GM23338 (cell line): ENCODE measurements at regions not wholly inside any gene's neighbourhood (a gene's known extent, or its start where the extent isn't known, plus 50 kb on each side); places are given as distances from the start of the nearest gene placed in this dataset.

ENCODE experiments used
- ATAC-seq: fragments of 200-7000 bp; cut with Tn5 transposase; 3 replicates; pipeline ENCODE4 v1.9.1; 2020
- DNase-seq: peaks from one replicate; pipeline ENCODE4 v3.0.0-alpha.2; 2015; ENCODE audit warnings: low spot score
- H2AFZ ChIP-seq: fragments of 200-600 bp; sonication (generic); 2 replicates; pipeline ENCODE4 v1.8.0; 2016; ENCODE audit warnings: antibody characterized with exemption, mild to moderate bottlenecking, moderate library complexity
- H3F3A ChIP-seq: fragments of 200-600 bp; sonication (generic); replicated peaks from 2 replicates; pipeline ENCODE4 v1.8.0; 2017; ENCODE audit warnings: antibody characterized with exemption, mixed run types, low read depth
- H3K27ac ChIP-seq: fragments of 200-600 bp; sonication (generic); 2 replicates; pipeline ENCODE4 v1.6.1; 2016; ENCODE audit warnings: low read depth
- H3K27me3 ChIP-seq: fragments of 200-600 bp; sonication (generic); 2 replicates; pipeline ENCODE4 v1.8.0; 2016; ENCODE audit warnings: mild to moderate bottlenecking, mixed run types, moderate library complexity; ENCODE audit not compliant: insufficient read depth
- H3K36me3 ChIP-seq: fragments of 200-600 bp; sonication (generic); 2 replicates; pipeline ENCODE4 v1.8.0; 2016; ENCODE audit warnings: mild to moderate bottlenecking; ENCODE audit not compliant: insufficient read depth
- H3K4me1 ChIP-seq: fragments of 200-600 bp; sonication (generic); 2 replicates; pipeline ENCODE4 v1.8.0; 2016; ENCODE audit warnings: mild to moderate bottlenecking, moderate library complexity; ENCODE audit not compliant: insufficient read depth
- H3K4me2 ChIP-seq: fragments of 200-600 bp; sonication (generic); 2 replicates; pipeline ENCODE4 v1.7.1; 2017; ENCODE audit warnings: mixed run types
- H3K4me3 ChIP-seq: fragments of 200-600 bp; sonication (generic); 2 replicates; pipeline ENCODE4 v1.6.1; 2016; ENCODE audit warnings: mixed run types
- H3K79me2 ChIP-seq: fragments of 200-600 bp; sonication (generic); replicated peaks from 2 replicates; pipeline ENCODE4 v1.8.0; 2017; ENCODE audit warnings: mild to moderate bottlenecking; ENCODE audit not compliant: insufficient read depth
- H3K9me2 ChIP-seq: fragments of 200-600 bp; sonication (generic); 2 replicates; pipeline ENCODE4 v1.8.0; 2017; ENCODE audit not compliant: insufficient read depth
- H4K20me1 ChIP-seq: fragments of 200-600 bp; sonication (generic); replicated peaks from 2 replicates; pipeline ENCODE4 v1.8.0; 2017; ENCODE audit warnings: mild to moderate bottlenecking; ENCODE audit not compliant: insufficient read depth
- H3K27ac Mint-ChIP-seq: 2 replicates; pipeline ENCODE4 v1.8.0; 2020; ENCODE audit warnings: inconsistent platforms, mild to moderate bottlenecking, moderate library complexity, mixed read lengths
- H3K27me3 Mint-ChIP-seq: 3 replicates; pipeline ENCODE4 v1.8.0; 2022; ENCODE audit warnings: low read depth, mild to moderate bottlenecking, moderate library complexity, mixed read lengths, inconsistent platforms; ENCODE audit not compliant: insufficient read depth, poor library complexity
- H3K36me3 Mint-ChIP-seq: 3 replicates; pipeline ENCODE4 v1.8.0; 2021; ENCODE audit warnings: low read depth, mild to moderate bottlenecking, inconsistent platforms, moderate library complexity, mixed read lengths
- H3K4me1 Mint-ChIP-seq: 3 replicates; pipeline ENCODE4 v1.8.0; 2020; ENCODE audit warnings: mild to moderate bottlenecking, inconsistent platforms, mixed read lengths
- H3K4me3 Mint-ChIP-seq: 3 replicates; pipeline ENCODE4 v1.8.0; 2021; ENCODE audit warnings: moderate library complexity, mild to moderate bottlenecking, inconsistent platforms, mixed read lengths
- H3K9me3 Mint-ChIP-seq: 3 replicates; pipeline ENCODE4 v1.8.0; 2020; ENCODE audit warnings: moderate library complexity, mild to moderate bottlenecking, inconsistent platforms, mixed read lengths
- CTCF ChIP-seq, 2 experiments: fragments of 200-600 bp in 1 of 2; sonication (generic) in 1 of 2; conservative IDR thresholded peaks; 2 replicates each; pipeline versions ENCODE4 v1.5.1 to v1.6.1; 2016 to 2017; ENCODE audit warnings: antibody characterized with exemption in 2 of 2, low read depth in 2 of 2, mild to moderate bottlenecking in 2 of 2, moderate library complexity in 1 of 2
- EZH2 ChIP-seq: fragments of 200-600 bp; sonication (generic); IDR thresholded peaks from one replicate; pipeline ENCODE4 v1.8.0; 2017; ENCODE audit warnings: antibody characterized with exemption, mild to moderate bottlenecking, low read depth; ENCODE audit not compliant: unreplicated experiment
- EZH2phosphoT487 ChIP-seq: fragments of 200-600 bp; sonication (generic); IDR thresholded peaks from one replicate; pipeline ENCODE4 v1.8.1; 2018; ENCODE audit warnings: antibody characterized with exemption; ENCODE audit not compliant: unreplicated experiment
- JUNB ChIP-seq: IDR thresholded peaks from one replicate; pipeline ENCODE4 v1.6.1; 2016; ENCODE audit warnings: antibody characterized with exemption; ENCODE audit not compliant: unreplicated experiment
- NANOG ChIP-seq: IDR thresholded peaks from 2 replicates; pipeline ENCODE4 v1.6.1; 2016; ENCODE audit warnings: antibody characterized with exemption, borderline replicate concordance
- POLR2AphosphoS5 ChIP-seq: IDR thresholded peaks from 2 replicates; pipeline ENCODE4 v1.6.1; 2016; ENCODE audit warnings: antibody characterized with exemption, low read depth
- REST ChIP-seq: IDR thresholded peaks from one replicate; pipeline ENCODE4 v1.6.1; 2018; ENCODE audit warnings: antibody characterized with exemption; ENCODE audit not compliant: unreplicated experiment
- STAT1 ChIP-seq: IDR thresholded peaks from one replicate; pipeline ENCODE4 v1.6.1; 2016; ENCODE audit warnings: antibody characterized with exemption; ENCODE audit not compliant: unreplicated experiment
- ZNF114 ChIP-seq: fragments of 250-450 bp; sonication (Bioruptor Pico); IDR thresholded peaks from 2 replicates; pipeline ENCODE4 v1.5.0; 2020; ENCODE audit warnings: mild to moderate bottlenecking, moderate library complexity
- ZNF331 ChIP-seq: fragments of 250-450 bp; sonication (Bioruptor Pico); IDR thresholded peaks from 2 replicates; pipeline ENCODE4 v1.5.0; 2020; ENCODE audit warnings: low read depth, mild to moderate bottlenecking, moderate library complexity
- TF ChIP-seq, protein P1 (sequence below): IDR thresholded peaks from 2 replicates; pipeline ENCODE4 v1.6.1; 2016; ENCODE audit warnings: antibody characterized with exemption
- TF ChIP-seq, protein P2 (sequence below): fragments of 250-450 bp; sonication (Bioruptor Pico); IDR thresholded peaks from 2 replicates; pipeline ENCODE4 v1.5.0; 2020; ENCODE audit warnings: mild to moderate bottlenecking, moderate library complexity

DNA sequence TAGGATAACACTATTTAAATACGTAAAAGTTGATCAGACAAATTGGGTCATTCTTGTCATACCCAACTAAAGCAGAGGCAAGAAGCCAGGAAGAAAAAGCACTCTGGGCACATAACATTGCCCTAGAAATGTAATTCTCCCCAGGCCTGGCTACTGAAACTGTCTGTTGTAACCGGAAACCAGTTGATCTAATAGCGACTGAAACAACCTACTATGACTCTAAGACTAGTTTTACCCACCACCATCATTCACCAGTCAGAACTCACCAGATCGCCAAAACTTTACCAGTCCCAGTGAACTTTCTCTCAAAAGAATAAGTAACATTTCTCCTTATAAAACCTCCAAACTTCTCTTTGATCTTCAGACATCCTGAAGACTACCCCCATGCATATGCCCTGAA is 99.3 kb upstream of the WWC1 start:
- no peak overlapping the region for H3K4me3 ChIP-seq
- no peaks in the 10 kb centered on the region for H3K9me2 ChIP-seq
- DNase-seq (no peak), ATAC-seq (no peak)
- no peaks in the 10 kb centered on the region for H3K36me3 Mint-ChIP-seq
- TF ChIP-seq CTCF (conservative IDR thresholded peaks at IDR 0.05; ENCODE audit: low read depth in 2 of 2), result no peak
- no peak for TF ChIP-seq ZNF114
- TF ChIP-seq, protein P1, sequence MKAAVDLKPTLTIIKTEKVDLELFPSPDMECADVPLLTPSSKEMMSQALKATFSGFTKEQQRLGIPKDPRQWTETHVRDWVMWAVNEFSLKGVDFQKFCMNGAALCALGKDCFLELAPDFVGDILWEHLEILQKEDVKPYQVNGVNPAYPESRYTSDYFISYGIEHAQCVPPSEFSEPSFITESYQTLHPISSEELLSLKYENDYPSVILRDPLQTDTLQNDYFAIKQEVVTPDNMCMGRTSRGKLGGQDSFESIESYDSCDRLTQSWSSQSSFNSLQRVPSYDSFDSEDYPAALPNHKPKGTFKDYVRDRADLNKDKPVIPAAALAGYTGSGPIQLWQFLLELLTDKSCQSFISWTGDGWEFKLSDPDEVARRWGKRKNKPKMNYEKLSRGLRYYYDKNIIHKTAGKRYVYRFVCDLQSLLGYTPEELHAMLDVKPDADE, result no peak
- TF ChIP-seq STAT1, result no peak
- TF ChIP-seq EZH2, result no peak
- TF ChIP-seq POLR2AphosphoS5, result no peak
- no peak for TF ChIP-seq JUNB
- no peak for TF ChIP-seq EZH2phosphoT487
- no peak for TF ChIP-seq NANOG
- TF ChIP-seq REST, result no peak
- no peak for TF ChIP-seq ZNF331
- TF ChIP-seq, protein P2, sequence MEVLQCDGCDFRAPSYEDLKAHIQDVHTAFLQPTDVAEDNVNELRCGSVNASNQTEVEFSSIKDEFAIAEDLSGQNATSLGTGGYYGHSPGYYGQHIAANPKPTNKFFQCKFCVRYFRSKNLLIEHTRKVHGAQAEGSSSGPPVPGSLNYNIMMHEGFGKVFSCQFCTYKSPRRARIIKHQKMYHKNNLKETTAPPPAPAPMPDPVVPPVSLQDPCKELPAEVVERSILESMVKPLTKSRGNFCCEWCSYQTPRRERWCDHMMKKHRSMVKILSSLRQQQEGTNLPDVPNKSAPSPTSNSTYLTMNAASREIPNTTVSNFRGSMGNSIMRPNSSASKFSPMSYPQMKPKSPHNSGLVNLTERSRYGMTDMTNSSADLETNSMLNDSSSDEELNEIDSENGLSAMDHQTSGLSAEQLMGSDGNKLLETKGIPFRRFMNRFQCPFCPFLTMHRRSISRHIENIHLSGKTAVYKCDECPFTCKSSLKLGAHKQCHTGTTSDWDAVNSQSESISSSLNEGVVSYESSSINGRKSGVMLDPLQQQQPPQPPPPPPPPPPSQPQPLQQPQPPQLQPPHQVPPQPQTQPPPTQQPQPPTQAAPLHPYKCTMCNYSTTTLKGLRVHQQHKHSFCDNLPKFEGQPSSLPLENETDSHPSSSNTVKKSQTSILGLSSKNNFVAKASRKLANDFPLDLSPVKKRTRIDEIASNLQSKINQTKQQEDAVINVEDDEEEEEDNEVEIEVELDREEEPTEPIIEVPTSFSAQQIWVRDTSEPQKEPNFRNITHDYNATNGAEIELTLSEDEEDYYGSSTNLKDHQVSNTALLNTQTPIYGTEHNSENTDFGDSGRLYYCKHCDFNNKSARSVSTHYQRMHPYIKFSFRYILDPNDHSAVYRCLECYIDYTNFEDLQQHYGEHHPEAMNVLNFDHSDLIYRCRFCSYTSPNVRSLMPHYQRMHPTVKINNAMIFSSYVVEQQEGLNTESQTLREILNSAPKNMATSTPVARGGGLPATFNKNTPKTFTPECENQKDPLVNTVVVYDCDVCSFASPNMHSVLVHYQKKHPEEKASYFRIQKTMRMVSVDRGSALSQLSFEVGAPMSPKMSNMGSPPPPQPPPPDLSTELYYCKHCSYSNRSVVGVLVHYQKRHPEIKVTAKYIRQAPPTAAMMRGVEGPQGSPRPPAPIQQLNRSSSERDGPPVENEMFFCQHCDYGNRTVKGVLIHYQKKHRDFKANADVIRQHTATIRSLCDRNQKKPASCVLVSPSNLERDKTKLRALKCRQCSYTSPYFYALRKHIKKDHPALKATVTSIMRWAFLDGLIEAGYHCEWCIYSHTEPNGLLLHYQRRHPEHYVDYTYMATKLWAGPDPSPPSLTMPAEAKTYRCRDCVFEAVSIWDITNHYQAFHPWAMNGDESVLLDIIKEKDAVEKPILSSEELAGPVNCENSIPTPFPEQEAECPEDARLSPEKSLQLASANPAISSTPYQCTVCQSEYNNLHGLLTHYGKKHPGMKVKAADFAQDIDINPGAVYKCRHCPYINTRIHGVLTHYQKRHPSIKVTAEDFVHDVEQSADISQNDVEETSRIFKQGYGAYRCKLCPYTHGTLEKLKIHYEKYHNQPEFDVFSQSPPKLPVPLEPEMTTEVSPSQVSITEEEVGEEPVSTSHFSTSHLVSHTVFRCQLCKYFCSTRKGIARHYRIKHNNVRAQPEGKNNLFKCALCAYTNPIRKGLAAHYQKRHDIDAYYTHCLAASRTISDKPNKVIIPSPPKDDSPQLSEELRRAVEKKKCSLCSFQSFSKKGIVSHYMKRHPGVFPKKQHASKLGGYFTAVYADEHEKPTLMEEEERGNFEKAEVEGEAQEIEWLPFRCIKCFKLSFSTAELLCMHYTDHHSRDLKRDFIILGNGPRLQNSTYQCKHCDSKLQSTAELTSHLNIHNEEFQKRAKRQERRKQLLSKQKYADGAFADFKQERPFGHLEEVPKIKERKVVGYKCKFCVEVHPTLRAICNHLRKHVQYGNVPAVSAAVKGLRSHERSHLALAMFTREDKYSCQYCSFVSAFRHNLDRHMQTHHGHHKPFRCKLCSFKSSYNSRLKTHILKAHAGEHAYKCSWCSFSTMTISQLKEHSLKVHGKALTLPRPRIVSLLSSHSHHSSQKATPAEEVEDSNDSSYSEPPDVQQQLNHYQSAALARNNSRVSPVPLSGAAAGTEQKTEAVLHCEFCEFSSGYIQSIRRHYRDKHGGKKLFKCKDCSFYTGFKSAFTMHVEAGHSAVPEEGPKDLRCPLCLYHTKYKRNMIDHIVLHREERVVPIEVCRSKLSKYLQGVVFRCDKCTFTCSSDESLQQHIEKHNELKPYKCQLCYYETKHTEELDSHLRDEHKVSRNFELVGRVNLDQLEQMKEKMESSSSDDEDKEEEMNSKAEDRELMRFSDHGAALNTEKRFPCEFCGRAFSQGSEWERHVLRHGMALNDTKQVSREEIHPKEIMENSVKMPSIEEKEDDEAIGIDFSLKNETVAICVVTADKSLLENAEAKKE (CRISPR knock-in tag), result no peak
- no peaks in the 10 kb centered on the region for H3F3A ChIP-seq
- no peaks in the 10 kb centered on the region; the same call in 2 of the 3 replicates for H3K9me3 Mint-ChIP-seq
- no peak overlapping the region for H3K4me3 Mint-ChIP-seq
- H2AFZ ChIP-seq, result no peak overlapping the region
- H3K79me2 ChIP-seq, result no peaks in the 10 kb centered on the region
- H4K20me1 ChIP-seq, result no peaks in the 10 kb centered on the region
- H3K4me1 ChIP-seq, result peaks cover 3% of the 10 kb centered on the region; the same call in 1 of the 2 replicates
- no peak overlapping the region for H3K4me2 ChIP-seq
- H3K36me3 ChIP-seq, result no peaks in the 10 kb centered on the region
- no peaks in the 10 kb centered on the region for H3K27me3 ChIP-seq
- peaks cover 10% of the 10 kb centered on the region for H3K4me1 Mint-ChIP-seq
- H3K27me3 Mint-ChIP-seq, result peaks cover 2% of the 10 kb centered on the region
- no peak overlapping the region for H3K27ac ChIP-seq
- no peak overlapping the region for H3K27ac Mint-ChIP-seq
